Ascending aorta (tissue), 2 donors: ENCODE measurements at regions not wholly inside any gene's neighbourhood (a gene's known extent, or its start where the extent isn't known, plus 50 kb on each side); places are given as distances from the start of the nearest gene placed in this dataset.

Source experiments
- DNase-seq, 2 donors: peaks; one replicate each; pipeline ENCODE4 v3.0.0-alpha.2; 2019; ENCODE audit warnings: low spot score in 2 of 2
- H3K27ac ChIP-seq, 2 donors: fragments of 200-600 bp; sonication (generic); one replicate each; pipeline ENCODE4 v1.5.1; 2016 to 2017; ENCODE audit warnings: mild to moderate bottlenecking in 1 of 2
- H3K27me3 ChIP-seq: fragments of 200-600 bp; sonication (generic); one replicate; pipeline ENCODE4 v1.5.1; 2017
- H3K36me3 ChIP-seq, 2 donors: fragments of 200-600 bp; sonication (generic); one replicate each; pipeline ENCODE4 v1.5.1; 2016
- H3K4me1 ChIP-seq, 2 donors: fragments of 200-600 bp; sonication (generic); one replicate each; pipeline ENCODE4 v1.5.1; 2016 to 2017; ENCODE audit warnings: mild to moderate bottlenecking in 1 of 2
- H3K4me3 ChIP-seq, 2 donors: fragments of 200-600 bp; sonication (generic); one replicate each; pipeline ENCODE4 v1.5.1; 2016 to 2017; ENCODE audit warnings: mild to moderate bottlenecking in 1 of 2
- H3K9me3 ChIP-seq, 2 donors: fragments of 200-600 bp; sonication (generic); one replicate each; pipeline ENCODE4 v1.5.1; 2016
- intact Hi-C: fragments of 100-400 bp; cut with DNase I; formaldehyde crosslinking; loops from one replicate; pipeline ENCODE4 v1.15.1; 2023
- TF ChIP-seq, protein P1 (sequence below), 3 experiments: fragments of 200-600 bp in 2 of 3; fragments of 450-650 bp in 1 of 3; sonication (generic) in 2 of 3; IDR thresholded peaks; one replicate each; pipeline ENCODE4 v1.5.1; 2016 to 2019; ENCODE audit warnings: antibody characterized with exemption in 3 of 3, mild to moderate bottlenecking in 1 of 3, moderate library complexity in 1 of 3

DNA sequence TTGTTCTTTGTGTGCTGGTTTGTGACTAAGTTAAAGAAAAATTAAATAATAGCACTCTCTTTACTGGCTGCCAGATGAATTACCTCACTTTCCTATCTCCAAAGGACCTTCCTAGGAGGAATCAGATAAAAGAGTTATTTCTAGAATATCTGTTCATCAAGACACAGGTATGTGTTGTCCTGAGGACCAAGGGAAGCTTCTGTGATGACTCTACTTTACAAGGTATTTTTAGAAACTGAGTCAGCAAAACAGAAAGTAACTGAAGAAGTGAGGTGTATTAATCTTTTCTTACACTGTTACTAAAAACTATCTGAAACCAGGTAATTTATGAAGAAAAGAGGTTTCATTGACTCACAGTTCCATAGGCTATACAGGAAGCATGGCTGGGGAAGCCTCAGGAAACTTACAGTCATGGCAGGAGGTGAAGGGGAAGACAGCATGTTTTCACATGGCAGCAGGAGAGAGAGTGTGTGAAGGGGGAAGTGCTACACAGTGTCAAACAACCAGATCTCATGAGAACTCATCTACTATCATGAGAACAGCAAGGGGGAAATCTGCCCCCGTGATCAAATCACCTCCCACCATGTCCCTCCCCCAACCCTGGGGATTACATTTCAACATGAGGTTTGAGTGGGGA, 189.2 kb upstream of the DMAC1 start:
- no peak overlapping the region for H3K4me3 ChIP-seq
- intact Hi-C loops: no loop called here
- no peaks in the 10 kb centered on the region for H3K27me3 ChIP-seq
- no peaks in the 10 kb centered on the region for H3K4me1 ChIP-seq
- no peaks in the 10 kb centered on the region for H3K36me3 ChIP-seq
- DNase-seq: no peak
- no peak overlapping the region for H3K27ac ChIP-seq
- TF ChIP-seq, protein P1, sequence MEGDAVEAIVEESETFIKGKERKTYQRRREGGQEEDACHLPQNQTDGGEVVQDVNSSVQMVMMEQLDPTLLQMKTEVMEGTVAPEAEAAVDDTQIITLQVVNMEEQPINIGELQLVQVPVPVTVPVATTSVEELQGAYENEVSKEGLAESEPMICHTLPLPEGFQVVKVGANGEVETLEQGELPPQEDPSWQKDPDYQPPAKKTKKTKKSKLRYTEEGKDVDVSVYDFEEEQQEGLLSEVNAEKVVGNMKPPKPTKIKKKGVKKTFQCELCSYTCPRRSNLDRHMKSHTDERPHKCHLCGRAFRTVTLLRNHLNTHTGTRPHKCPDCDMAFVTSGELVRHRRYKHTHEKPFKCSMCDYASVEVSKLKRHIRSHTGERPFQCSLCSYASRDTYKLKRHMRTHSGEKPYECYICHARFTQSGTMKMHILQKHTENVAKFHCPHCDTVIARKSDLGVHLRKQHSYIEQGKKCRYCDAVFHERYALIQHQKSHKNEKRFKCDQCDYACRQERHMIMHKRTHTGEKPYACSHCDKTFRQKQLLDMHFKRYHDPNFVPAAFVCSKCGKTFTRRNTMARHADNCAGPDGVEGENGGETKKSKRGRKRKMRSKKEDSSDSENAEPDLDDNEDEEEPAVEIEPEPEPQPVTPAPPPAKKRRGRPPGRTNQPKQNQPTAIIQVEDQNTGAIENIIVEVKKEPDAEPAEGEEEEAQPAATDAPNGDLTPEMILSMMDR (IDR thresholded peaks at IDR 0.05): no peak
- H3K9me3 ChIP-seq: no peaks in the 10 kb centered on the region

DNA sequence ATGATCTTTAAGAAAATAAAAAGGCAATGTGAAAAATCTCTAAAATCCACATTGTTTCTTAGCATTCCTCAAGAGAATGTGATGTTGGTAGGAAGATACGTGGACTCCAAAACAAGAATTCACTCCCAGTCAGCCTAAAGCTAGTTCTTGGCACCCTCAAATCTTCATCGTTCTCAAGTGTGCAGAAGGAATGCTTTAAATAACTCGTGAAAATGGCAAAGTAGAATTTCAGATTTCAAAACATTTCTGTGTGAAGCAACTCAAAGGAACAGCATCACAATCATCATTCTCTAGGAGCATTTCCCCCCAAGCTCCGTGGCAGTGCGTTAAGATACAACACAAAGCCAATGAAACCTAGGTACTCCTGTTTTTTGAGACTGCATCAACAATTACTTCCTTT, 185.1 kb upstream of the DMAC1 start:
- Histone ChIP-seq H3K27ac (no peak overlapping the region), H3K36me3 (no peaks in the 10 kb centered on the region), H3K4me1 (no peaks in the 10 kb centered on the region), H3K27me3 (no peaks in the 10 kb centered on the region), H3K9me3 (no peaks in the 10 kb centered on the region), H3K4me3 (no peak overlapping the region)
- TF ChIP-seq, protein P1 (IDR thresholded peaks at IDR 0.05): no peak
- intact Hi-C loops: no loop called here
- no peak for DNase-seq

DNA sequence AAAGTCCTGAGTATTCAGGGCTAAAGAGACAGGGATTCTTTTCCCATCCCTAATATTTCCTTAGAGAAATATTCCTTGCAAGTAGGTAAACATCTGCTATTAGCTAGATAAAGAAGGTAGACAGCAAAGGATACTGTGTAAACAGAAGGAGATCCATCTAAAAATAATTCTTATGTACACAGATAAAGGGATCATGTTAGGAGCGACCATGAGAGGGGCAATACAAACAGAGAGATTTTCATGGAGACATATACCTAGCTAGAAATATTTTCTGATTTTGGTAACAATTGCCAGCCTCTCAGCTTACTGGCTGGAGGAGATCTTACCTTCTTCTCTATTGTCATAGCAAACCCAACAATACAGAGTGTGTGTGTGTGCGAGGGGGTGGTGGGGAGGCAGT, 184.6 kb upstream of the DMAC1 start:
- H3K27me3 ChIP-seq: no peaks in the 10 kb centered on the region
- TF ChIP-seq, protein P1 (IDR thresholded peaks at IDR 0.05): no peak
- intact Hi-C loops: no loop called here
- H3K9me3 ChIP-seq: no peaks in the 10 kb centered on the region
- no peaks in the 10 kb centered on the region for H3K4me1 ChIP-seq
- H3K4me3 ChIP-seq: no peak overlapping the region
- no peak for DNase-seq
- no peaks in the 10 kb centered on the region for H3K36me3 ChIP-seq
- no peak overlapping the region for H3K27ac ChIP-seq

DNA sequence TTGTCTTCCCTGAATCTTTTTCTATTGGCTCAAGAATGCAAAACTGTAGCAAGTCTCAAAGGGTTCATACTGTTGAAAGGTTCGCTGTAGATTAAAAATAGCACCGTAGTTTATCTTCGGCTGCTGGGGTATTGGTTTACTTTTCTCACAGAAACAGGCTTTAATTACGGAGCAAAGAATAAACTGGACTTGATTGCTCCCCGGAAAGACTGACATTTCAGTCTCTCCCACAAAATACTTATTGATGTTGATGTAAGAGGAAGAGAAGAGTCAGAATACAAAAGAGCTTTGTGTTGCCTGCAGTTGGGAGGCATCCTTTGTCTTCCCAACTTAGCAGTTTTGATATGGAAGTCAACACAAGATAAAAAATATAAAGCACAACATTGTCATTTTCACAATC, 183.9 kb upstream of the DMAC1 start:
- intact Hi-C loops: no loop called here
- no peak overlapping the region for H3K27ac ChIP-seq
- no peaks in the 10 kb centered on the region for H3K36me3 ChIP-seq
- no peaks in the 10 kb centered on the region for H3K4me1 ChIP-seq
- no peaks in the 10 kb centered on the region for H3K9me3 ChIP-seq
- TF ChIP-seq, protein P1 (IDR thresholded peaks at IDR 0.05): no peak
- no peak overlapping the region for H3K4me3 ChIP-seq
- DNase-seq: no peak
- H3K27me3 ChIP-seq: no peaks in the 10 kb centered on the region

DNA sequence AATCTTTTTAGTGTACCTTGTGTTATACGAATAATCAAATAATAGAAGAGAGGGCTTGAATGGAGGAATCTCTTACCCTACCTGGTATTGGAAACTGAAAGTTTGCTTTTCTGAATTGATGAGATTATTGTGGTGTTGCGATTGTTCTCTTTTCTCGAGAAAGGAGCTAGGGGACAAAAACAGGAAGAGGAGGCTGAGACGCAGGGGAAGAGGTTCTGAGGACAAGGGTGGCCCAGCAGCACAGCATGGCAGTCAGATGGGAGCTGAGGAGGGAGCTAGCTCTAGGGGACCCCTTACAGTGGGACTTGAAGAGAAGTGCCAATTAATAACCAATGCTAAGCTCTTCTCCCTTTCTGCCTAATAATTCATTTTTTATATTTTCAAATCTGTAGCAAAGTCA, 183.3 kb upstream of the DMAC1 start:
- no peaks in the 10 kb centered on the region for H3K27me3 ChIP-seq
- intact Hi-C loops: no loop called here
- no peaks in the 10 kb centered on the region for H3K36me3 ChIP-seq
- TF ChIP-seq, protein P1 (IDR thresholded peaks at IDR 0.05): no peak
- no peak overlapping the region for H3K27ac ChIP-seq
- DNase-seq: no peak
- no peaks in the 10 kb centered on the region for H3K4me1 ChIP-seq
- H3K9me3 ChIP-seq: no peaks in the 10 kb centered on the region
- H3K4me3 ChIP-seq: no peak overlapping the region
